Activated CD4-positive, alpha-beta T cell treated with anti-CD3 and anti-CD28 coated beads for 36 hours (primary cell): ENCODE measurements at regions not wholly inside any gene's neighbourhood (a gene's known extent, or its start where the extent isn't known, plus 50 kb on each side); places are given as distances from the start of the nearest gene placed in this dataset.

Experiments used
- ATAC-seq: fragments of 200-7000 bp; cut with Tn5 transposase; one replicate; pipeline ENCODE4 v1.10.0; 2021; ENCODE audit warnings: mild to moderate bottlenecking, moderate library complexity
- CTCF ChIA-PET: fragments of 350-600 bp; sonication (Branson Sonifier 250); formaldehyde crosslinking; loops from one replicate; lab custom pipeline; 2021; ENCODE audit warnings: antibody characterized with exemption; lab: Charles Lee
- POLR2A ChIA-PET: fragments of 350-600 bp; sonication (Branson Sonifier 250); formaldehyde crosslinking; loops from one replicate; lab custom pipeline; 2021; ENCODE audit warnings: antibody characterized with exemption, inconsistent platforms; lab: Charles Lee
- DNase-seq: peaks from one replicate; pipeline ENCODE4 v3.0.0-alpha.2; 2020
- H3K27ac Mint-ChIP-seq: one replicate; pipeline ENCODE4 v1.8.0; 2021; ENCODE audit warnings: mixed read lengths
- H3K27me3 Mint-ChIP-seq: one replicate; pipeline ENCODE4 v1.8.0; 2021; ENCODE audit warnings: mixed read lengths
- H3K36me3 Mint-ChIP-seq: one replicate; pipeline ENCODE4 v1.8.0; 2021; ENCODE audit warnings: low read depth, mixed read lengths
- H3K4me1 Mint-ChIP-seq: one replicate; pipeline ENCODE4 v1.8.0; 2021; ENCODE audit warnings: mixed read lengths
- H3K4me3 Mint-ChIP-seq: one replicate; pipeline ENCODE4 v1.8.0; 2021; ENCODE audit warnings: mild to moderate bottlenecking, moderate library complexity, mixed read lengths
- H3K9me3 Mint-ChIP-seq: one replicate; pipeline ENCODE4 v1.8.0; 2021; ENCODE audit warnings: low read depth, mixed read lengths
- intact Hi-C, 2 experiments: fragments of 100-400 bp; cut with DNase I in 1 of 2; cut with micrococcal nuclease in 1 of 2; formaldehyde crosslinking; loops; one replicate each; pipeline versions ENCODE4 v1.14.2 to v1.15.1; 2022 to 2024; cut with DNase I, micrococcal nuclease

DNA sequence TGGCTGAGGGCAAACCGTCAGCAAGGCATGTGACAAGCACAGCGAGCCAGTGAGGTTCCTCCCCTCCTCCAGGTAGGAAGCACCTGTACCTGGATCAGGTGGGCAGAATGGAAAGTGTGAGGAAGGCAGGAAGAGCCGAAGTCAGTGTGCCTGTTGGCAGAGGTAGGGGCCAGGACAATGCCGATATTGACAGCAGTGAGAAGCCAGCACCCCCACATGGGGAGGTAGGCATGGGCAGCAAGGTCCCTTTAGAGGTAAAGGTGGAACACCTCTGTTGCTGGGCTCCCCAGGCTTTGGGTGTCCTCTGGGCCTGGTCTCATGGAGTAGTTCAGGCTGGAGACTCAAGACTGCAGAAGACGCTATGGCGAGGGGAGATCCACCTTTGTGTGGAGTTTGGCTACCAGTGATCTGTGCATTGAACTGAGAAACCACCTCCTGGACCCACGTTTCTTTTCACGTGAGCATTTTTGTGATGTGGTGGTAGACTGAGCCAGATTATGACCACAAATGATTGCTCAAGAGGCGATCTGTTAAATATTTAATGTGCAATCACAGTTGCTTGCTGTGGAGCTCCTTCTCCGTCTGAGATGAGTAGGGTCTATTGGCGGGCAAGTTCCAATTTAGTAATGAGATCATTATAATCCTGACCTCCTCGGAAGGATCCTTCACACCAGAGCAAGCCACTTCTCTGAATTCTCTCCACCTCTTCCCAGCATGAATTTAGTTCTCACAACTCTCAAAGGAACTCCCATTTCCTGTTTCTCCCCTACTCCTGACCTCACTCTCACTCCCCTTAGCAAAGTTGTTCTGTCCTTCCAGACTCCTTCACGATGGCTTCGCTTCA is 174.8 kb downstream of the CDH26 start:
- H3K4me3 Mint-ChIP-seq, result no peak overlapping the region
- no peak overlapping the region for H3K27ac Mint-ChIP-seq
- H3K9me3 Mint-ChIP-seq, result no peaks in the 10 kb centered on the region
- no peak for DNase-seq
- peaks cover 11% of the 10 kb centered on the region for H3K4me1 Mint-ChIP-seq
- intact Hi-C loops, result loop anchor here (10.0 kb wide), 2 partner anchors 78 to 992 kb away; no protein-coding TSS in a partner anchor
- ChIA-PET CTCF (no interaction called here), POLR2A (no interaction called here)
- H3K36me3 Mint-ChIP-seq, result no peaks in the 10 kb centered on the region
- ATAC-seq, result no peak
- peaks cover 2% of the 10 kb centered on the region for H3K27me3 Mint-ChIP-seq

DNA sequence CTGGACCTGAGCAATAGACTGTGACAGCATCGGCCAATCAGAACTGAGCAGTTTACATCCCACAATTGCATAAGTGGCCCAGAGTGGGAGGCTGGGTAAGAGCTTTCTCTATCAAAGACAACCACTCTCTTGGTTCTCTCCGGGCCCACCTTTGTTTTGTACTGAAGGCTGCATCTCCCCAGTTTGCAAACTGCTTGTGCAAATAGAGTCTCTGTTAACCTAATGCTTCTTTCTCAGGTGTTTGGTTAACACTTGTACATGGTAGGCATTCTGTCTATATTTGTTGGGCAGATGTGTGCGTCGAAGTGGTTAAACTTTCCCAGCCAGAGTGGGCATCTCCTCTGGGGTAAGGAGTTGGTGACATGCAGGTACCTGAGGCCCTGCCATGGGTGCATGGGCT is 177.1 kb downstream of the CDH26 start:
- DNase-seq, result no peak
- ATAC-seq, result no peak
- ChIA-PET CTCF (no interaction called here), POLR2A (no interaction called here)
- H3K36me3 Mint-ChIP-seq, result no peaks in the 10 kb centered on the region
- H3K27me3 Mint-ChIP-seq, result no peaks in the 10 kb centered on the region
- peaks cover 11% of the 10 kb centered on the region for H3K4me1 Mint-ChIP-seq
- intact Hi-C loops, result loop anchor here (5.0 to 10.0 kb wide), 3 partner anchors 80 to 990 kb away; no protein-coding TSS in a partner anchor
- H3K9me3 Mint-ChIP-seq, result no peaks in the 10 kb centered on the region
- H3K27ac Mint-ChIP-seq, result no peak overlapping the region
- H3K4me3 Mint-ChIP-seq, result no peak overlapping the region

DNA sequence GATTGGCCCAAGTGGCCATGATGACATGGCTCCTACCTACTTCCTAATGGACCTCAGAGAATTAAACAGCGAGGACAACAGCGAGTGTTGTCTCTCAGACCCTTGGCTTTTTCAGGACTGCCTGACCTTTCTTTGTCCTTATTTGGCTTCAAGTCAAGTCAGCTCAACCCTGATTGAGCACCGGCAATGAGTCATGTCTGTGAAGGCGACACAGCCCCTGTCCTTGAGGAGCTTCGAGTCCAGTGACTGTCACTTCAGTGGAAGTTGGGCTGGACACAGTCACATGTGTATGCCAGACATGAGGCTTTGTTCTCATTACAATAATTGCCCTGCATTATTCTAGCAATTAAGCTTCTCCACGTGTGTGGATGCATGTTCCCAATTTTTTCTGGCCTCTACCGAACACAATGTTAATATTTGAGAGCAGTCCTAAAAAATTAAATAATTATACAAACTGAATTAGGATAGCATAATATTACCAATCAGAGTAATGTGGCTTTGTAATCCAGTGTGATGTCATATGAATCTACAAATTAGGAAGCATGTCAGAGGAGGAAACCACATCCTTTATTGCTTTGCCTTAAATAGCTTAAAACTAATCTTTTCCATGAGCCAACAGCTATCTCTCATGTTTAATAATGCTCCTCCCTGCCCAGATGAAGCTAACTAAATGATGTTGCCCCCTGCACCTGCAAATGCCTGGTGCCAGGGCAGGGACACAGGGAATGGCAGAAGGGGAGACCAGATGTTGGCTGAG is 178.6 kb downstream of the CDH26 start:
- ChIA-PET CTCF (interaction anchor here (0.7 to 2.2 kb wide), 6 partner anchors 79 to 984 kb away, joined by 3 to 6 read pairs (median 3); no protein-coding TSS in a partner anchor), POLR2A (no interaction called here)
- ATAC-seq (no peak), DNase-seq (no peak)
- H3K27ac Mint-ChIP-seq, result no peak overlapping the region
- no peaks in the 10 kb centered on the region for H3K36me3 Mint-ChIP-seq
- H3K4me3 Mint-ChIP-seq, result no peak overlapping the region
- peaks cover 11% of the 10 kb centered on the region for H3K4me1 Mint-ChIP-seq
- H3K27me3 Mint-ChIP-seq, result no peaks in the 10 kb centered on the region
- H3K9me3 Mint-ChIP-seq, result no peaks in the 10 kb centered on the region
- intact Hi-C loops, result loop anchor here (2.0 to 10.0 kb wide), 4 partner anchors 80 to 988 kb away; no protein-coding TSS in a partner anchor

DNA sequence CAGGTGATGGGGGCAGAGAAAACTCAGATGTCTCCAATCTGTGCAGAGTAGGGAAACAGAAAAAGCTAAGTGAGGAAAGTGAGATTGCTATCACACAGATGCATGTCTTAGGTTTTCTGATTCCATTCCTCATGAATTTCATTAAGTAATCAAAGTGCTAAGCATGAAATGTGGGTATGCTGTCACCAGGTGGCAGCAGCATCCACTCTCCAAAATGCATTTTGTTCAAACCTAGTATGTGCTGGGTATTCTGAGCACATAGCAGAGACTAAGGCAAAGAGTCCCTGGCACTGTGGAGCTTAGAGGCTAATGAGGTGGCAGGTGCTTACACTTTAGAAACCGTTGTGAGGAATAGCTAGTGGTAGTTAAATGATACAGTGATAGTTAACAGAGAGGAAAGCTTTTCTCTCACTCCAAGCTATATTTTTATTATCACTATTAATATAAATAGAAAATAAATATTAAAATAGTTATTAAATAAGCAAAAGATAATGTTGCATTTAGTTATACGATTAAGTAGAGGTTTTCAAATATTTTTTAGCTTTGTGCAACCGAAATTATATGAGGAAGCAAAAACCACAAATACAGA is 179.5 kb downstream of the CDH26 start:
- Mint-ChIP-seq H3K9me3 (no peaks in the 10 kb centered on the region), H3K4me1 (peaks cover 11% of the 10 kb centered on the region), H3K27me3 (no peaks in the 10 kb centered on the region), H3K36me3 (no peaks in the 10 kb centered on the region), H3K4me3 (peak overlapping the region; percentile 71), H3K27ac (no peak overlapping the region)
- CTCF ChIA-PET, result interaction anchor here (0.6 to 2.2 kb wide), 11 partner anchors 9 to 983 kb away, joined by 3 to 9 read pairs (median 4); partner anchors contain the start of genes FAM217B and PPP1R3D
- ATAC-seq (peak; percentile 86), DNase-seq (peak; percentile 63)
- intact Hi-C loops, result loop anchor here (2.0 to 10.0 kb wide), 4 partner anchors 81 to 987 kb away; no protein-coding TSS in a partner anchor
- POLR2A ChIA-PET, result no interaction called here

DNA sequence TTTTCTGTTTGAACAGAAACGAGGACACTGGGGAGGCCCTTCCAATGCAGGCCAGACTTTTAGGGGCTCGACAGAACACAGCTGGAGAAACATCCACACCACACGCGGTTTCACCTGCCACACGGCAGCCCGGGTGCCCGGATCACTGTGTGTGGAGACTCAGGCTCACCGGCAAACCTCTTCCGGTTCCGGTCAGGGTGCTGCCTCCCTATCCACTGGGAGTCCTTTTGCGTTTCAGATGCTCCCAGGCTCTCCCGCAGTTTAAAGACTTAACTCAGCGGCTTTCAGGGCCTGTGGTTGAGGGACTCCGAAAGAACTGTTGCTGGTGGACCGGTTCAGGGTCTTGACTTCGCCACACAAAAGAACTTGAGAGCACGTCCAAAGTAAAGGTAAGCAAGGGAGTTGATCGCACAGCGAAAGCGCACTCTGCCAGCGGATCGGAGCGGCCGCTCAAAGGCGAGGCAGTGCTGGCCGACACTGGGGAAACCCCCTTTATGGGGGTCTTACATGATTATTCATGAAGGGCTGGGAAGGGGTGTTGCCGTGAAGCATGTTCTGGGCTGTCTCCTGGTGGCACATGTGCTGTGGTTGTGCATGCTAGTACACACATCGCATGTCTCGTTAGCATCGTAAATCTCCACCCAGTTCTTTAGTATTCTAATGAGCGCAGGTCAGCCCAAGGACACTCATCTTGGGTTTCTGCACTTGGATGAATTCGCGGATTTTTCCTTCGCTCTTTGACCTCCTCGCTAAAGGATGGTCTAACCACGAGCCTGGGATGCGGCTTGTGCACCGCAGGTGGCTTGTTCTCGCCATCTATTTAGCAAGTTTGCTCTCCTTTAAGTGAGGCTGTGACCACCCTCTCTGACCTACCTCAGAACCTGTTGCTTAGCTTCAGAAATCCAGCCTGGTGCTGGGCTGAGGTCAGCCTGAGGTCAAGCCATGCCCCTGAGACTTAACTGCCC is 180.3 kb downstream of the CDH26 start:
- Mint-ChIP-seq H3K4me3 (peak overlapping the region; percentile 71), H3K4me1 (peaks cover 11% of the 10 kb centered on the region), H3K27ac (peak overlapping the region; percentile 24), H3K9me3 (no peaks in the 10 kb centered on the region), H3K27me3 (no peaks in the 10 kb centered on the region), H3K36me3 (no peaks in the 10 kb centered on the region)
- ChIA-PET POLR2A (no interaction called here), CTCF (interaction anchor here (0.6 to 1.5 kb wide), 8 partner anchors 10 to 199 kb away, joined by 3 to 9 read pairs (median 4); partner anchors contain the start of genes FAM217B and PPP1R3D)
- DNase-seq (peak; percentile 70), ATAC-seq (peak; percentile 74)
- intact Hi-C loops, result loop anchor here (5.0 to 10.0 kb wide), 3 partner anchors 84 to 986 kb away; no protein-coding TSS in a partner anchor

DNA sequence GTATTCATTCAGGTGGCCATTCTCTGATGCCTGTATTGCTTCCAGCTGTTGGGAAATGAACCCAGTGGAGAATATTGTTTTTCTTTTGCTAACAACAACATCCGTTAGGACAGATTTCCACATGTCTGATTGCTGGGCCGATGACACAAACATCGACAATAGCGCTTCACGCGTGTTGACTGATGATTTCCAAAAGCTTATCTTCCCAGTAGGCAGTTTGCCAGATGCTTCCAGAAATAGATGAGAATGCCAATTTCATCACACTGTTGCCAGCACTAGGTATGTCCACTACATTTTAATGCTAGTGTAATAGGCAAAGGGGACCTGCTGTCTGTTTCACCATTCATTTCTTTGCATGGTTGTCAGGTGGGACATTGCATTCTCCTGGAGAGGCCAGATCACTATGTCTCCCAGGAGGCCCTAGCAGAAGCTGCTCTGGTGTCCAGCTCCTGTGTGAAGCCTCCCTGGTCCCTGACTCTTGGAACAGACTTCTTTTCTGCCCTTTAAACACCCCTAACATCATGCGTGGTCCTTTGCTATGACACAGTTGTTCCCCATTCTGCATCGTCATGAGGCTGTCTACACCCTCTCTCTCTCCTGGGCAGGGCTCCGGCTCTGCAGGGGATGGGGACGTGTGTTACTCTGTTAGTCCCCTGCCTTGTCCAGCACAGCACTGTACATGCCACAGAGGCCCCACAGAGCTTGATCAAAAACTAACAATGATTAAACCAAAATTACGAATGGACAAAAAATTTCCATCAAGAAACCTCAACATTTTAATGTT is 181.6 kb downstream of the CDH26 start:
- Mint-ChIP-seq H3K9me3 (no peaks in the 10 kb centered on the region), H3K4me3 (no peak overlapping the region), H3K27ac (no peak overlapping the region), H3K4me1 (peaks cover 11% of the 10 kb centered on the region), H3K36me3 (no peaks in the 10 kb centered on the region), H3K27me3 (no peaks in the 10 kb centered on the region)
- no peak for DNase-seq
- CTCF ChIA-PET, result interaction anchor here (0.7 to 2.1 kb wide), 3 partner anchors 58 to 190 kb away, joined by 3 to 6 read pairs (median 4); no protein-coding TSS in a partner anchor
- ATAC-seq, result no peak
- intact Hi-C loops, result loop anchor here (5.0 to 10.0 kb wide), 3 partner anchors 85 to 985 kb away; no protein-coding TSS in a partner anchor
- POLR2A ChIA-PET, result no interaction called here

DNA sequence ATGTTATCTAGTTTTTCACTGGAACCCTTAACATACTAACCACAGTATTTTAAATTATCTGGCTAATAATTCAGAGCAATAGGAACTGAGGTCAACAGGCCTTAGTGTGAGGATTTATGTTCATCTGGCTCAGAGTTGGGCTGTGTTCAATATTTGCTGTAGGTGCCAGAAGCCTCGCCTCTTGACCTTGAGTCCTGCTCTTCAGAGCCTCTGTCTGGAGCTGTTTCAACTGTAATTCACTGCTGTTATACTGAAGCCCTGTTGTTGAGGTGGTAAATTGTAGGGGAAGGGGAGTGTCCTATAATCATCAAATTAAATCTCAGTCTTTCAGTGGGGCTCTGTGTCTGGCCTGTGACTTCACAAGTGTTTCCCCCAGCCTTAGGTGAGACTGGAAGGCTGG is 184.4 kb downstream of the CDH26 start:
- Mint-ChIP-seq H3K27ac (no peak overlapping the region), H3K27me3 (no peaks in the 10 kb centered on the region), H3K4me1 (peaks cover 2% of the 10 kb centered on the region), H3K36me3 (no peaks in the 10 kb centered on the region), H3K9me3 (no peaks in the 10 kb centered on the region), H3K4me3 (no peak overlapping the region)
- intact Hi-C loops, result no loop called here
- CTCF ChIA-PET, result no interaction called here
- ATAC-seq (no peak), DNase-seq (no peak)
- POLR2A ChIA-PET, result no interaction called here

DNA sequence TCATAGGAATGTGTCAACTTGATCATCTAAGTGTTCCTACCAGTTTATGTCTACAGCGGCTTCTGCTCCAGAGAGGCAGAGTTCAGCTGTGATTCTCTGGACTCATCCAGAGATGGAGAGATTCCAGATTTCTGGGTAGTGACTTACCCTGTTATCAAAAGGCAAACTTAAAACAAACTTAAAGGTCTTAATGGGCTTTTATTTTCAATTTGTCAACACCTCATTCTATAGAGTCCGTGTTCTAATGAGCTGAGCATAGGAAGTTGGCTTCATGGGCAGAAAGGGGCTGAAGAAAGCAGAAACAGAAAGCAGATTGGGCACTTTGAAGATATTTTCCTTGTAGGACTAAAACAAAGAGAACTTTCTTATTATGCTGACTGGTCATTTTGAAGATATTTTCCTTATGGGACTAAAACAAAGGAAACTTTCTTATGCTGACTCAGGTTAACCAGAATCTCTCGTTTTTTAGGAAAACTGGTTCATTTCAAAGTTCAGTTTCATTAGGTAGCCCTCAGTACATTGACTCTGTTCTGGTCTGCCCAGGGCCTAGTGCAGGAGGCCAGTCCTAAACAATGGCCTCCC is 185.1 kb downstream of the CDH26 start:
- no peak for DNase-seq
- Mint-ChIP-seq H3K27me3 (no peaks in the 10 kb centered on the region), H3K9me3 (no peaks in the 10 kb centered on the region), H3K4me1 (no peaks in the 10 kb centered on the region), H3K4me3 (no peak overlapping the region), H3K27ac (no peak overlapping the region), H3K36me3 (no peaks in the 10 kb centered on the region)
- intact Hi-C loops, result no loop called here
- POLR2A ChIA-PET, result no interaction called here
- no peak for ATAC-seq
- CTCF ChIA-PET, result no interaction called here

DNA sequence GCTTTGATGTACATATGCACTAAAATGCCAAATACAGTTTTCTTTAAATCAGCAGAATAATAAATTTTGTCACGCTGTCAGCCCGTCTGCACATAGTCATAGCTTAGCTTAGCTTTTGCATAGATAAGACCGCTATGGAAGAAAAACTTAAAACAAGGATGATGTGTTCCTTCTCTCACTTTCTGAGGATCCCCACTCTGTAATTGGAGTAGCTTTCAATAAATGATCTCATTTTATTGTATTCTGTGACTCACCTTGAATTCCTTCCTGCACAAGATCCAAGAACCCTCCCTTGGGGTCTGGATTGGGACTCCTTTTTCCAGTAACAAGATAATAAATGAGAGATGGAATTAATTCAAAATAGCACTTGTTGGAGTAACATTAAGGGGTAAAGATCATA is 186.2 kb downstream of the CDH26 start:
- ATAC-seq, result no peak
- no peaks in the 10 kb centered on the region for H3K27me3 Mint-ChIP-seq
- CTCF ChIA-PET, result no interaction called here
- H3K9me3 Mint-ChIP-seq, result no peaks in the 10 kb centered on the region
- no peaks in the 10 kb centered on the region for H3K4me1 Mint-ChIP-seq
- POLR2A ChIA-PET, result no interaction called here
- H3K36me3 Mint-ChIP-seq, result no peaks in the 10 kb centered on the region
- H3K27ac Mint-ChIP-seq, result no peak overlapping the region
- no peak for DNase-seq
- H3K4me3 Mint-ChIP-seq, result no peak overlapping the region
- intact Hi-C loops, result no loop called here
